ENCODE measurements at regions not wholly inside any gene's neighbourhood (a gene's known extent, or its start where the extent isn't known, plus 50 kb on each side); places are given as distances from the start of the nearest gene placed in this dataset.

GRCh38 chr10:33418301-33418700, 83.8 kb upstream of the NRP1 start:
- TF ChIP-seq EZH2 (IDR thresholded peaks at IDR 0.05; ENCODE audit: low read length, missing control alignments) (no peak), CTCF (conservative IDR thresholded peaks at IDR 0.05 in 1 of 2, IDR thresholded peaks at IDR 0.05 in 1 of 2; ENCODE audit: low read depth in 1 of 2, low read length in 2 of 2) (no peak)
